Activated CD8-positive, alpha-beta memory T cell treated with anti-CD3 and anti-CD28 coated beads for 1 hour (primary cell): ENCODE measurements at regions not wholly inside any gene's neighbourhood (a gene's known extent, or its start where the extent isn't known, plus 50 kb on each side); places are given as distances from the start of the nearest gene placed in this dataset.
"Not testable (repeated sequence)": the region's sequence is repeated elsewhere in the genome, so short reads cannot be mapped to it uniquely, and the experiment has no call there.

ENCODE experiments used
- DNase-seq, 2 donors: peaks; one replicate each; pipeline ENCODE4 v3.0.0-alpha.2; 2020; ENCODE audit warnings: low read depth in 1 of 2; ENCODE audit errors: extremely low read depth in 1 of 2

DNA sequence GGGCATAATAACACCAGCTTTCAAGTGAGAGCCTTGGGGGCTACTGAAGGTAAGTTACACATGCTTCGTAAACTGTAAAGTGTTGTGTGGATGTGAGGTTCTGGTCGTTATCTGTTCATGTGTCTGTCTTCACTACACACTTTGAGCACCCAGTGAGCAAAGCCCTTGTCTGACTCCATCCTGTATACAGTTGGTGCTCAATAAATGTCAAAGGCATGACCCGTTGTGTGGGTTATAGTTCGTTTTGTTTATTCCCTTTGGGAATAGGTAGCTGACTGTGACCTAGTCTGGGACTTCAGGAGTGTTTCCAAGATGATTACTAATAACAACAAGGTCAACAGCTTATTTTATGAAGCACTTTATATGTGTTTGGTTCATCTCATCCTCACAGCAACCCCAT is 146.9 kb downstream of the MIAT start:
- DNase-seq = no peak

DNA sequence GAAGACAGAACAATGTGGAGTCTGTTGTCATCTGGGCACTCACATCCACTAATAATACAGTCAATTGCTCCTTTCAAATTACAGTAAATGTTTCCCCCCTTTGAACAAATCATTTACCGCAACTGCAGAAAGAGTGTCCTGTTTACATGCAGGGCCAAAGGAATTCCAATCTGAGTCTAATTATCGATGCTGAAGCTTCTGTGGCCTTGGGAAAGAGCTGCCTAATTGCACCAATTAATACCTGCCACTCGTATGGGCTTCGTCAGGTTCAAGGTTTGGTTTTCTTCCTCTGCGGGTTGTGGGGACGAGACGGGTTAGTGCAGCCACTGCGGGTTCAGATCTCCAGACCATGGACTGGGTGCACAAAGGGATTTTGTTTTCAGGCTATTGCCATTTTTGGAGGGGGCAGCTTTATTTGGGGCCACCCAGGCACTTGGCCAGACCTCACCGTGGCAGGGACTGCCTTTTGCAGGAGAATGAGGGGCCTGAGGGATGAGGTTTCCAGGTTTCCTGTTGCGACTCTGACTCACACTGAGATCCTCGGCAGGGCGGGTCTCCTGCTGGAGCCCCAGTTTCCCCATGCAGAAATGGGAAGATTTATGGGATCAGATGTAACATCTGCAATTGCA is 147.6 kb downstream of the MIAT start:
- no peak for DNase-seq

DNA sequence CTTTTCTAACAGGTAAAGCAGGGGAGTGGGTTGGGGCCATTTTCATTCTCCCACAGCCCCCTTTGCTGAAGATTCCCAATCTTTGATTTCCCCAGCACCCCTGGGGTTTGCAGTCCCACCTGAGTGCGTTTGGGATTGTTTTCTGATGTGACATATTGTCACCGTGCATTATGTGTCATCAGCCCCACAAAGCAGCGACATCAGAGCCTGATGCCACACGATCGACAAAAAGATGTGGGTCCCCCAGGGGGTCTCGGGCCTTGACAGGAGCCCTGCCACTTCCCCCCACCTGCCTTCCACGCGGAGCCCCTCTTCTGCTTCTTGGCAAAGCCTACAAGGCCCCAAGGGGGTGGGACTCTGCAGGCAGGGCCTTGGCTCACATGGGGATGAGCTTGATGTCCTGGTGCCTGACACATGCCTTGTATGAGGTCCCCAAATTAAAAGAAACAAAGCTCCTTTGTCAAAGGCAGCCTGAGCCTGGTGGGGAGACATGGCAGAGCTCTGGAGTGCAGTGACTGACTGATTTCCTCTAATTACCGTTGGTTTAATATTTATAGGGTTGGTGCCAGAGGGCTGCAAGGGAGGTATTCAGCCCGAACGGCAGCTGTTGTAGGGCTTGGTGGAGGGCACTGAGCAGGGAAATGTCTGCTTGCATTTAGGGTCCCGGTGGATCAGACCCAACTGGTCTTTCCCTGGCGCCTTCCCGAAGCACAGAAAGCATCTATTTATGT is 149.2 kb downstream of the MIAT start:
- no peak for DNase-seq

DNA sequence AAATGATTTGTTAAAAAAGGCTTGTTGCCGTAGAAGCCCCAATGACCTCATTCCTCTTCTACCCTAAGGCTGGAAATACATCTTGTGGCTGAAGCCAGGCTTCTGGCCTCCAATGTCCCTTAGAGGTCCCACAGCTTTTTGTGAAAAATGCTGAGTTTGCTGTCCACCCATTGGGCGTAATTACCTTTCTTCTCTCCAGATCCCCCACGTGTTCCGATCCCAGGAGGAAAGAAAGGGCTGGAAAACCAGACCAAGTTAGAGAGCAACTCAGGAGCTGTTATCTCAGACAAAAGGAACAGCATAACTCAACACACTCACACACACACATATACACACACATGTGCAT is 154.2 kb downstream of the MIAT start:
- no peak for DNase-seq

DNA sequence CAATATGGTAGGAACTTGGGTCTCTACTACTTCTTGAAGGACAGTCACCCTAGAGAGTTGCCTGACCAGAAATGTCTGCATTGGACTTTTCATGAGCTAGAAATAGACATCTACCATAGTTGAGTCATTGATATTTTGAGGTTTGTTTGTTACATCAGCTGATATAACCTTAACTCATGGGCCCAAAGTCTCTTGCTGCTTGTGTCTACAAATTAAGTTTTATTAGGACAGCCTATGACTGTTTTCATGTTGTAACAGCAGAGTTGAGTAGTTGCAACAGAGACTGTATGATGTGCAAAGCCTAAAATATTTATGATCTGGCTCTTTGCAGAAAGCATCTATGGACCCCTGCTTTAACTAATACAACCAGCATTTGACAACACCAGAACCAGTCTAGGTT is 155.3 kb downstream of the MIAT start:
- DNase-seq = no peak

DNA sequence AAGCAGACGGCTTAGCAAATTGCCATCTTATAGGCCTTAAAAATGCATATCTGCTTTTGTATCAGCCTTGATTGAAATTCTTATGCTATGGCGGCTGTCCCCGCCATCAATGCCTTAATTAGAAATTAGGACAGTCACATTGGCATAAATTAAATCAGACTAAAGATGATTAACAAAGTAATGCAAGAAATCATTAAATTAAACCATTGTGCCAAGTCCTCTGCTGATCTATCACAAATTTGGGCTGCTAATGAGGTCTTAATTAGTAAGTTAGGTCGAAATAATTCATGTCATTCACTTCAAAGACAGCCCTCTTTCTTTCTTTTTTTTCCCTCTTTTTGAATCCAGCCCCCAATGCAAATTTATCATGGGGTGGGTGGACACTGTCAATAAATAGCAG is 159.3 kb downstream of the MIAT start:
- no peak for DNase-seq

DNA sequence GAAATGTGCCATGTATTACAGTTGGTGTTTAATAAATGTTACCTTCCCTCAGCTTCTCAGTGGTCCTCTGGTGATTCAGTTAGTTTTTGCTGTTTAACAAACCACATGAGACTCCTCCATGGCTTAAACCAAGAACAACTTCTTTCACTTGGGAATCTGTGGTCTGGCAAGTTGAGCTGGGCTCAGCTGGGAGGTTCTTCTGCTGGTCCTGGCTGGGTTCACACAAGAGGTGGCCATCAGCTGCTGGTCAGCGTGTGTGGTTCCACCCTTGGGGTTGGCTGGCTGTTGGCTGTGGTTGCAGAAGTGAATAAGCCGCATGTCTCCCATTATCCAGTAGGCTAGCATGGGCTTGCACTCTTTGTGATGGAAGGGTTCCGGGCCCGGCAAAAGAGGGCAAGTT is 160.5 kb downstream of the MIAT start:
- DNase-seq = no peak

DNA sequence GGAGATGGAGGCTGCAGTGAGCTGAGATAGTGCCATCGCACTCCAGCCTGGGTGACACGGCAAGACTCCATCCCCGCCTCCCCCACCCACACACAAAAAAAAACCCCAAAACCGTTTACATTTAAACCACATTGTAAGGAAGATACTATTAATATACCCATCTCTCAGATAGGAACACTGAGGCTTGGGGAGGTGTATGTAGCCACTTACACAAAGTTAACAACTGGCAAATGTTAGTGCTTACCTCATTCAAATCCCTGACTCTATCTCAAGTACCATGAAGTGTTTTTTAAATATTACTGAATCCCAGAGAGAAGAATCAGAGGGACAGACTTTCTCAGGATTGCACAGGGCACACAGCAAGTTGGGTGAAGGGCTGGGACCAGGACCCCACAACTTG is 164.5 kb downstream of the MIAT start:
- no peak for DNase-seq

DNA sequence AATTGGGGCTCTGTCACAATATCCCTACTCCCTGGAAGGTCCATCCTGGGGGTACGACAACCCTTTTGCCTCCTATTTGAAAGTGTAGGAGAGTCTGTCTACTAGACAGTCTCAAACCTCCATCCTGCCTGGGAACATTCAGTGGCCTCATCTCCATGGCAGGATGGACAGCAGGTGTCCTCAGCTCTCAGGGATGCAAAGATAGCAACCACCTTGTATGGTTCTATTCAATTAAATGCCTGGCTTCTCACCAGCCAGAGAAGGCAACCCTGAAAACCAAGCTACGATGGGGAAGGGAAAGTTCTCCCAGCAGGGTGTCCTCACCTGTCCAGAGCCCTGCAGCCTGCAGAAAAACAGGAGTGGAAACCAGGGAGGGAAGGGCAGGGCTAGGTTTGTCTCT is 164.9 kb downstream of the MIAT start:
- DNase-seq = no peak

DNA sequence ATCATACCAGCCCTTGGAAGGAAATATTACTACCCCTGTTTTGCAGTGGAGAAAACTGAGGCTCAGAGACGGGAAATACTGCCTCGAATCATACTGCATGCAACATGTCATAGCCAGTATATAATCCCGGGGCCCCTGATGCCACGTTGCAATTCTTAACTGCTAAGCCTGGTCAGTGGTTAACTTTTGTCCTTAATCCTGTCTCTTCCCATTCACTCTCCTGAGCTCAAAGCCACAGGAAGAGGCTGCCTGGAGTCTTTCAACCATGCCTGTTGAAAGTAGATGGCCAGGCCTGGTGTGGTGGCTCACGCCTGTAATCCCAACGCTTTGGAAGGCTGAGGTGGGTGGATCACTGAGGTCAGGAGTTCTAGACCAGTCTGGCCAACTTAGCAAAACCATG is 166.6 kb downstream of the MIAT start:
- DNase-seq = no peak

DNA sequence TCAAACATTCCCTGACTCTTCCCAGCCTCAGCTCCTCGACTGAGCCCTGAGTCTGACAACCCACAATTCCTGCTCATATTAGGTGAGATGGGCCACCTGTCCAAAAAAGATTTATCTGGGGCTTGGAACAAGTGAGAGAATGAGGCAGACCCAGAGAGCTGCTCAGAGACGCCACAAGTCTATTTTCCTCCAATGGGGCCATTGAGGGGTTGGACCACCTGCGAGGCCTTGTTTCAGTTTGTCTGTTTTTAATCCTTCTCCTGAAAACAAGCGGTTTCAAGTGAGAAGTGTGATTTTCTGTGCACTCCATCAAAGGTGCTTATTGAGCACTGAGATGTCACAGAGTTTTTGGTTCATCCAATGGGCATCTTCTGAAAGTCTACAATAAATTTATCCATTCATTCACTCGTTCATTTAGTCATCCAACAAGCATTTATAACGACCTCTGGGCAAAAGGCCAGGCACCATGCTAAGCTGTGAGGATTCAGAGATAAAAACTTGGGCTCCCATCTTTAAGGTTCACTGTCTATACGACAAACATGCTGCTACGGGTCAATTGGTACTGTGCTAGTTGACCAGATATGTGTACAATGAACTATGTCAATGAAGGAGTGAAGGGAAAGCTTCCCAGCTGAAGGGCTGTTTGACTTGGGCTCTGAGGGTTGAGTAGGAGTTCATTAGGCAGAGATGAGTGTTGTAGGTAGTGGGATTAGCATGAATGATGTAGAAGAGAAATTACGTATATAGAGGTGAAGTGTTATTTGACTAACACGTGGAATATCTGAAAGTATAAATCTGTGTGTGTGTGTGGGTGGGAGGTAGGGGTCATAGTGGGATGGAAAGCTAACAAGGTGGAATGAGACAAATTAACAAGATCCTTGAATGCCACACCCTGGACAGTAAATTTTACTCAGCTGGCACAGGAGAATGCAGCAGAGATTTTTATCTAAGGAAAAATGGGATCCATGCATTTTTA is 168.9 kb downstream of the MIAT start:
- DNase-seq = no peak

DNA sequence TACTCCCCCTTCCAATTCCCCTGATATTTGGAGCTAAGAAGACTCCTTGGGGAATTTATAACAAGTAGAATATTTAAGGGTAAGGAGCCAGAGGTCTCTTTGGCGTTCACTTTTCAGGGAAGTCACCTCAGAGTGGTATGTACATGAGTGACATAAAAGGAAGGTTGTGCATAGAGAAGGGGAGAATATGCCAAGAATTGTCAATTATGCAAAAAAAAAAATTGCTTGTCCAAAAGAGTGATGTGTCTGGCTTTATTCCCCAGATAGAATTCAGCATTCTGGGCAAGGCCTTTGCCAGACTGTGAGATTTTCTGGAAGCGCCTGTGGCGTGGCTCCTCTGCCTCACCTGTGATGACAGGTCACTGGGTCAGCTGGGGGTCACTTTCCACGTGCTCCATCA is 170.2 kb downstream of the MIAT start:
- no peak for DNase-seq

DNA sequence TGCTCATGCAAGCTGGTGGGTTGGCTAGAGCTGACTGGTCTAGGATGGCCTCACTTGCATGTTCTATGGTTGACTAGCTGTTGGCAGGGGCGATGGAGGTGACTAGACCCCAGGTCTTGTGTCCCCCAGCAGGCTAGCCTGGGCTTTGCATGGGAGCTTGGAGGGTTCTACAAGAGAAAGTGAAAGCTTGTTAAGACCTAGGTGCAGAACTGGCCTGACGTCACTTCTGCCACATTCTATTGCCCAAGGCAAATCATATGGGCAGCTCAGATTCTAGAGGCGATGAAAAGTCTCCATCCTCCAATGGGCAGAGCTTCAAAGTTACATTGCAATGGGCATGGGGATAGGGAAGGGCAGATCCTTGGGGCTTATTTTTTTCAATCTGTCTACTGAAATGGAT is 170.9 kb downstream of the MIAT start:
- no peak for DNase-seq

DNA sequence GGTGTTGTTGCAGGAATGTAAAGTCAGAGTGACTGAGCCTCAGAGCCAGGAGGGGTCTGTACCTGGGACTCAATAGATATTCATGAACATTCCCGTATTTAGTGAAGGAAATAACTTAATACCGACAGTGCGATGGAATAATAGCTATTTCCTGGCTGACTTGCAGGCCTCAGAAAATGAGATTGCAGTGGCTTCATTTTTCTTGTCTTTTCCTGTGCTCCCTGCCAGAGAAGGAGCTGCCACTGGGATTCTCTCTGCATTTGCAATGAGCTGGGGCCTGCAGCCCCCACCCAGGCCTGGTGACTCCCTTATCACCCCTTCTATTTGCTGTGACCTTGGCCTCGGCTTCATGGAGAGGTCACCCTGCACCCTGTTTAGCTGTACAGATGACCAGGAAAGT is 173.4 kb downstream of the MIAT start:
- DNase-seq = no peak

DNA sequence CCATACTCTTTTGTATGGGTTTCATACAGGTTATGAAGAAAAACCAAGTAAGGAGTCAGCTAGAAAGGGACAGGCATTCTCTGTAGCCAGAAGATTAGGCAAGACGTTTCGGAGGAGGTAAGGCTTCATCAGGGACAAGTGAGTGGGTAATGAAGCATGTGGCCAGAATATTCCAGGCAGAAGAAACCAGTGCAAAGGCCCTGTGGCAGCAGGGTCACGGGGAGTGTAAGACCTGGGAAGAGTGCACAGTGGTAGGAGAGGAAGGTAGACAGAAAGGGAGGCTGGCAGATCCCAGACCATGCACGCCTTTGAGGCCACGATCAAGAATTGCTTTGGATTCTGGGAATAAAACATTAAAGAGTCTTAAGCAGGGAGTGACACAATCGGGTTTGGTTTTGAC is 177.6 kb downstream of the MIAT start:
- no peak for DNase-seq

DNA sequence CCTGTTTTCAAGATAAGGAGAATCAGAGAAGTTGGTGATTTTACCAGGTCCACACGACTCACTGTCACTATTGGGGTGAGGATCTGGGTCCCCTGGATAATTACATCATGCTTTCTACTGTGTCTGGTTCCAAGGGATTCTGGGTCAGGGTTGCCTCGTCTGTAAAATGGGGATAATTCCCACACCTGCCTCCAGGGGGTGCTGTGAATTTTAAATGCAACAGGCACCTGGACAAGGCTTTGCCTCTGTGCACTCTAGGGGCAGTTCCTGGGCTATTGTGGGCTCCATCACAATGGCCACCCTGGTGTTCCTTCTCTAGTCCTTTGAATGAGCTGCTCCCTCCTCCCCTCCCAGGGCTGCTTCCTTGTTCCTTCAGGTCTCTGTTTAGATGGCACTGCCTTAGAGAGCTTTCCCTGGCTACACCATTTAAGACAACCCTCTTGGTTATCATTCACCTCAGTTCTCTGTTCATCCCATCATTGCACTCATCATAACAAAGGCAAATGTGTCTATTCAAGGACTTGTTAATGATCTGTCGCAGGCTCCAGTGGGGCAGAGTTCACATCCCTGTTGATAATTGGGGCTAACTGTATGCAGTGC is 178.6 kb downstream of the MIAT start:
- DNase-seq = peak in 1 of 2 donors; percentile 25

DNA sequence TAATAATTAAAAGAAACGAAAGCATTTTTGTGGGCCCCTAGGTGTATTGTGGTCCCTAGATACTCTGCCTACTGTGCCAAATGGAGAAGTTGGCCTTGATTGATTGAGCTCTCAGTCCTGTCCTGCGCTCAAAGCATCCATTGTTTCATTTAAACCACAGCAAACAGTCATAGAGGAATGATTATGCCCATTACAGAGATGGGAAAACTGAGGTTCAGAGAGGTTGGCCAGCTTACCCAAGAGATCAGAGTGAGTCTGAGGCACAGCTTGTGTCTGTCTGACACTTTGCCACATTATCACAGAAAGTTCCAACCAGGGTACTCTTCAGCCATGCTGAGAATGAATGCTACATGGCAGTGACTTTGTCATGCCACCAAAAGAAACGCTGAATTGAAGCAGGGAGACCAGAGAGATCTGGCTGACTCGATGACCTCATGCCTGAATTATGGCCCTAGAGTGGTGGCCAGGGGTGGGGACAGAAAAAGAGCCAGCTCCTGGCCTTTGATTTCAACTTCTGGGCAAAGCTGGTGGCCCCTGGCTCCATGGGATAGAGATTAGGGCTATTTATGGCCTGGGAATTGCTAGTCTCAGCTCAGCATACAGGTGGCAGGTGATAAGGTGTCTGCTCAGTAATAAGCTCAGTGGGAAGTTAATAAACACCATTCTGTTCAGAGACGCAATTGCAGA is 180.5 kb downstream of the MIAT start:
- no peak for DNase-seq

DNA sequence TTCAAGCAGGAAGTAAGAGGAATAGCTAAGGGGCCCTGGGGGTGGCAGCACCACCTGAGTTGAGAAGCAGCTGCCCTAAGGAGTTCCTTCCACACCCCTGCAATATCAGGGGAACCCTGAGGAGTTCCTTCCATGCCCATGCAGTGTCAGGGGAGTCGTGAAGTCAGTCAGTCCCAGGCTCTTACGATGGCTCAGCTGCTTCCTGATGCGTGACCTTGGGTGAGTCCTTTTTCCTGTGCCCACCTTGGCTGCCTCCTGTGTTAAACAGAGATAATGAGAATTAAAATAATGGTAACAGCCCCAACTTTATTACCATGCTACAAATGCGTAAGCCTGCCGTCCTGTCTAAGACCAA is 181.1 kb downstream of the MIAT start:
- no peak for DNase-seq

DNA sequence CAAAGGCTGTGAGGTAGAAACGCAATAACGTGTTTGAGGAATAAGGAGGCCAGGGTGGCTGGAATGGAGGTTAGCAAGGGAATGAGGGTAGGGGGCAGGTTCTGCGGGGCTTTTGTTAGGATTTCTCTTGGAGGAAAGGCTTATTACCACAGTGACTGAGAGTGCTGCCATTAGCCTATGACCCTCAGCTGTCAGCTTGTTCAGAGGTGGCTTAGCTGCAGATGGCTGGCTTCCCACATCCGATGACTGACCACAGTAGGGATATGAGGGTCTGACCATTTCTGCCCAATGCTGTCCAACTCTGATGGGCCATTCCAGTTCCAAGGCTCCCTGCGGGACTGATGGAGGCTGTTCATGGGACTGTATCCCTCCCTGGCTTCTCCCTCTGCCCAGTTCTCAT is 181.8 kb downstream of the MIAT start:
- DNase-seq = no peak

DNA sequence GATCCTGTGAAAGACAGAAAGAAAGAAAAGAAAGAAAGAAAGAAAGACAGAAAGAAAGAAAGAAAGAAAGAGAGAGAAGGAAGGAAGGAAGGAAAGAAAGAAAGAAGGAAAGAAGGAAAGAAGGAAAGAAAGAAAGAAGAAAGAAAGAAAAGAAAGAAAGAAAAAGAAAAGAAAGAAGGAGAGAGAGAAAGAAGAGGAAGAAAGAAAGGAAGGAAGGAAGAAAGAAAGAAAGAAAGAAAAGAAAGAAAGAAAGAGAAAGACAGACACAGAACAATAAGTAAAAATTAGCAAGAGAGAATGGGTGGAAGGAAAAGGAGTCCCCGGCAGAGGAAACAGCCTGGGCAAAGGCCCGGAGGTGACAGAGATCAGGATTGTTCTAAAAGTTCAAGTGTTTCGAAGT is 183.4 kb downstream of the MIAT start:
- not testable (repeated sequence) for DNase-seq

DNA sequence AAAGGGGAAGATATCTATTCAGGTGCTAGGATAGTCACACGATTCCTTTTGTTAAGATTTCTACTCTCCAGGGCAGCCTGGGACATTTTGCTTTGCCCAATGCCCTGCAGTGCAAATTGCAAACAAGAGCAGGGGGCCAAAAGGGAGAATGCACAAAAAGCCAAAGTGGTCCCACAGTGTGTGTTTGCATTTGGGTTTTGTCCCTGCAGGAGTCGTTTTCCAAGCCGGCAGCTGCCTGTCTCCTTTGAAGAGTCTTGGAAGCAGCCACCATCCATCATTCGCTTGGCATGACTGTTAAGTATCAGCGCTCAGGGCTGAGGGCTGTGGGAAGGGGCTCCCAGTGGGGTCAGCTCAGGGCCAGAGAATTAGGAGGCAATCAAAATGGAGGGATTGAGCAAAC is 184.7 kb downstream of the MIAT start:
- DNase-seq = no peak
